Stimulated activated CD4-positive, alpha-beta T cell treated with anti-CD3 and anti-CD28 coated beads, Interleukin-2, amount 100 ng/mL, for 4 hours (primary cell): ENCODE measurements at regions not wholly inside any gene's neighbourhood (a gene's known extent, or its start where the extent isn't known, plus 50 kb on each side); places are given as distances from the start of the nearest gene placed in this dataset.
"Not testable (repeated sequence)": the region's sequence is repeated elsewhere in the genome, so short reads cannot be mapped to it uniquely, and the experiment has no call there.

ENCODE experiments used
- DNase-seq: peaks from one replicate; pipeline ENCODE4 v3.0.0-alpha.2; 2020; ENCODE audit warnings: low read depth

DNA sequence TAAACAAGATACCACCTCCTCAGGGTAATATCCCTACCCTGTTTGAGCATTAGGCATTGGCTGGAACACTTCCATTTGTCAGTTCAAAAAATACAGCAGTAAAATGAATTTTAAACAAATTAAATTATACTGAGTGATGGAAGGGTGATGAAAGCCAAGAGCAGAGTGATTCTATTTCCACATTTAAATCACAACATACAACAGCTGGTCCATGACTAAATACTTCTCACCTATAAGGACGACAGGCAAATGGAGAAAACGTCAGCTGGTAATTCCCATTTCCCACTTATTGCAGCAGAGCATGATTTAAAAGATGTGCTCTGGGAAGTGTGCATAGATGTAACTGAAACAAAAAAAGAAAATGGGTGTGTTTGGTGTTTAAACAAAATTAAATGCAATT, 543.6 kb upstream of the DAB2 start:
- DNase-seq = no peak

DNA sequence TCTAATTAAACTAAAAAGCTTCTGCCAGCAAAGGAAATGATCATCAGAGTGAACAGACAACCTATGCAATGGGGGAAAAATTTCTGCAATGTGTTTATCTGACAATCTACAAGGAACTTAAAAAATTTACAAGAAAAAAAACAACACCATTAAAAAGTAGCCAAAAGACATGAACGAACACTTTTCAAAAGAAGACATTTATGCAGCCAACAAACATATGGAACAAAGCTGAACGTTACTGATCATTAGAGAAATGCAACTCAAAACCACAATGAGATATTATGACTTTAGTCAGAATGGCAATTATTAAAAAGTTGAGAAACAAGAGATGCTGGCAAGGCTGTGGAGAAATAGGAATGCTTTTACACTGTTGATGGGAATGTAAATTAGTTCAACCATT, 530.4 kb upstream of the DAB2 start:
- DNase-seq = no peak

DNA sequence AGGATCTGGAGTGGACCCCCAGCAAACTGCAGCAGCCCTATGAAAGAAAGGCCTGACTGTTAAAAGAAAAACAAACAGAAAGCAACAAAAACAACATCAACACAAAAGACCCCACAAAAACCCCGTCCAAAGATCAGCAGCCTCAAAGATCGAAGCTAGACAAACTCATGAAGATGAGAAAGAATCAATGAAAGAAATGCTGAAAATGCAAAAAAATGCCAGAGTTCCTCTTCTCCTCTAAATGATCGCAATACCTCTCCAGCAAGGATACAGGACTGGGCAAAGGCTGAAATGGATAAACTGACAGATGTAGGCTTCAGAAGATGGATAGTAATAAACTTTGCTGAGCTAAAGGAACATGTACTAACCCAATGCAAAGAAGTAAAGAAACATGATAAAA, 526.3 kb upstream of the DAB2 start:
- no peak for DNase-seq

DNA sequence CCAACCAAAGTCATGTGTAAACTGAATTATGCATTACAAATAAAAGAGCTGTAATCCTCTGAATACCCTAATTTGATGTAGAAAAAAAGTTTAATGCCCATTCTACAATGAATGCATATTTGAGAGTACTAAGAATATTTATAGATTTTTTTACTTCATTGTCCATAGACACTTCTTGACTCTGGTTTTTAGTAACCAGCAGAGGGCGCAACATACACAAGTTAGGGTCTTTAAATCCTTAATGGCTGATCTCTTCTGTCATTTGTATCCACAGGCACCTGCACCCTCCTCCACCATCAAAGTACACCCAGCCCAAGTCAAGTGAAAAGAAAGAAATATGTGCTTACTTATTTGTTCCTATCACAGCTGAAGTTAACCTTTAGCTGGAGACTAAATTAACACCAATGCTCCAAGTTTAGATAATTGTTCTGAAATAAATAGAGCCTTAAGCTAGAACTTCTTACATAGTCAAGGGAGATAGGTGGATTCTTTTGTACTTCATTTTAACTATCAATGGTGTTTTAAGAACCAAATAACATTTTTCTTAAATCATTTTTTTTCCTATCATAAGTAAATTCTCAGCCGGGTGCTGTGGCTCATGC, 524.2 kb upstream of the DAB2 start:
- DNase-seq = peak; percentile 61

DNA sequence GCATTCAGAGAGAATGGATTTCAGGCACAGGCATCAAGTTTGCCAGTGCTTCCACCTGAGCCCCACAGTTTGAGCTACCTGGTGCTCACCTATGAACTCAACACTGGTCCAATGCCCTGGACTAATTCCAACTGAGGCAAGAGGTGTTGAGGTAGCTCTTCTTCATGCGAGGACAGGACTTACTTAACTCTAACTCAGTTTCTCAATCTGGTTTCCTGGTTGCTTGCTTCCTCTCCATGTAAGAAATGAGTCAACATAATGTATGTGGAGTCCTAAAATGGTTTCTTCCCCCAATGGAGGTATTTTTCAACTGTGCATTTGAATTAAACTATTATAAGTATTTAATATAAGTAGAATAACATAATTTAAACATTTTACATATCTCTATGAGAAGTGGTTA, 523.6 kb upstream of the DAB2 start:
- no peak for DNase-seq

DNA sequence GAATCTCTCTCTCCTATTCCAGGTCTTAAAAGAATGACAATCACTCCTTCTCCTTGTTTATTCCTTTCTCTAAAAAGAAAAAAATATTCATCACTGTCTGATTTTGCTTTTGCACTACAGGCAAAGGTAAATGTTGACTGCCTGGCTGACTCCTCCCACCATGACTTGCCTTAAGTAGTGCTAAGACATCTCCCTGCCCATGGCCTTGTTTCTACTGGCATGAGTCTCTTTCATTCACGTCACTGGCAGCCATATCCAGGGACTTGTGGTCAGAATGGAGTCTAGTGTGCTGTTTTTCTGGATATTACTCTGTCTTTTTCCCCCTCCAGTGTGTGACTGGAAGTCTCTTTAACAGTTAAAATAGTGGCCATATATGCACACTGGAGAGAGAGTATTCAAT, 522.9 kb upstream of the DAB2 start:
- DNase-seq = no peak

DNA sequence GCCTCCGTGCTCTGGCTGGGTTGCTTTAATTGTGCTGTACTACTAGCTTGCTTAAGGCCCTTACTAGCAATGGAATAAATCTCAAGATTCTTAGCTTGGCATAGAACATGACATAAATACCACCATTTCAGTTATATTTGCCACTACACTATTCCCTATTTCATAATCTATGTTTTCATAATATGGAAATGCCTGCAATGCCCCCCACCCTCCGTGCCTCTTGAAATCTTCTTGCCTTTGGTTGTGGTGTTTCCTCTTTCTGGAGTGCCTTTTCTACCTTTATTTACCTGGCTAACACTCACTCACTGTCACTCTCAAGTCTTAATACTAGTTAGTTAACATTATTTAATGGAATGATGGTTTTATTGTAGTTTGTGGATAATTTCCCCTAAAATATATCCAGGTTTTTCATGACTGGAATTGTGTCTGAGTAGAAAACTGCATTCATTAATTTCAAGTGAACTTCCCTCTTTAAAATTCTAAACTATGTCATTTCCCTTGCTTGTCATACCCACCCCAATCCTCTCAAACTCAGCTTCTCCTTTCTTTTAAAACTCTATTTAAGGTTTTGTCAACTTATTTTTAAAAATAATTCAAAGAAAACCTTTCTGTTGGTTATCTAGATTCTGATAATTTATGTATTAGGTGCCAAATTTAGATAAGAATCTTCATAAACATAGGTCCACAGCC, 521.7 kb upstream of the DAB2 start:
- DNase-seq = no peak

DNA sequence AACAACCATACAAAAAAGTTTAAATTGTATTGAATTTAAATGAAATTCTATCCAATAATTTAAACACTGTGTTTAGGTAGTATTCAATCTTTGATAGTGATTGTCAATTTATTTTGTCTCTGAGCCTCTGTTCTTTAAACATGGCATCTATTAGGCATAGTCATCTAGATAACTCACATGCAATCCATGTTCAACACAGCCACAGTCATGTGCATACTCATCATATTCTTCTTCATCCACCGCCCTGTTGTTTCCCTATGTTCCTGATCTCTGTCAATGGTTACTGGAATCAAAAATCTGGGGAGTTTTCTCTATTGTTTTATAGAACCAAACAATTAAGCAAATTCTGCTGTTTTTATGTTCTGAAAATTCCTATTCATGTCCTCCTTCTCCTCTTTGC, 521.1 kb upstream of the DAB2 start:
- no peak for DNase-seq

DNA sequence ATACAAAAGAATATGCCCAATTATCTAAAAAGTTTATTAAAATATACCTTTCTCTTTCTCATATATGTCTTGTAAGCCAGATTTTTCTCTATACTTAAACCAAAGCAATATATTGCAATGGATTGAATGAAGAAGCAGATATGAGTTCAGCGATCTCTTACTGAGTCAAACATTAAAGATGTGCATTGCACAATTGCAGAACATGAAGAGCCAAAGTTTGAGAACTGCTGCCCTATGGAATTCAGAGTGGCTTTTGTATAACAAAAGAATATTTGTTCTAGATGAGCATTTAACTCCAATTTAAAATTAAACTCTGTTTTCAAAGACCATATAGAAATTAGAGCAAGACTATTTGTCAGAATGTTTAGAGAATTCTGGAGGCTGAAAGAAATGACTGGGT, 519.0 kb upstream of the DAB2 start:
- no peak for DNase-seq

DNA sequence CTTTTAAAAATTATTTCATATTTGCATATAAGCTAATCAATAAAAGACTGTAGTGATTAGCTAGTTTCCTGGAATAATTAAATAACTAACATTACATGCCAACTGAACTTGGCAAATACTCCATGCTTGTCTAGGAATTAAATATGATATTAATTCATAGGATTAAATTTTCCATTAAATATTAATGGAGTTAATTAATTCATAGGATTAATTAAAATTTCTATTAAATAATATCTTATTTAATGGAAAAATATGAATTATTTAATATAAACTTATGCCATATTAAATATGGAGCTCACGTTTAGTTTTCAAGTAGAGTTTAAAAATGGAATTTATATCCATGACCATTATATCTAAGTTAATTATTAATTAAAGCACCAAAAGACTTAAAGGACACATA, 517.8 kb upstream of the DAB2 start:
- DNase-seq = no peak

DNA sequence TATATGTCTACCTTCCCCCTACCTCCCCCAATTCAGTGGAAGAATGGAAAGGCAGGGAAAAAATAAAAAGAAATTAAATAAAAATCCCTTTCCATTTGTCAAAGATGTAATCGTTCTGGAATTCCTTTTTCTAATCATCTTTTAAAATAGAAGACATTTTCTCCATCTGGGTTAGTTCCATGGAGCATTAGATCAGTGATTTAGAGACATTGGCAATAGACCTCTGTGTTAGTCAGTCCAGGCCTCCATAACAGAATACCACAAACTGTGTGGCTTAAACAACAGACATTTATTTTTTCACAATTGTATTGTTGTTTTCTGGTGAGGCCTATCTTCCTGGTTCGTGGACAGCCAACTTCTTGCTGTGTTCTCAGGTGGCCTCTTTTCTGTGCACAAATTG, 516.6 kb upstream of the DAB2 start:
- DNase-seq = no peak

DNA sequence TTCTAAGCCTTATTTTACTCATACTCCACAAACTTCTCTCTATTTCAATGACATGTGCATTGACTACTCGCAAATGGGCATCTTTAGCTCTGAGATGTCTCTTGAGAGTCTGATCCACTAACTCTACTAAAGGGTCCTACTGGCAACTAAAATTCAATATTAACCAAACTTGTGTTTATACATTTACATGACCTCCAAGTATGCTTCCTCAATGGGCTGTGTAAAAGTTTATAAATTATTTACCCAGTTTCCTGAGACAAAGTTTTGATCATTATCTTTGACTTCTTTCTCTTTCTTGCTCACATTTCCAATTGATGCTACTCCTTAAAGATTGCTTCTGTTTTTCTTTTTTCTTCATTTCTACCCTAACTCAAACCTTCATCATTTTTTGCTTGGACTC, 510.1 kb upstream of the DAB2 start:
- DNase-seq = no peak

DNA sequence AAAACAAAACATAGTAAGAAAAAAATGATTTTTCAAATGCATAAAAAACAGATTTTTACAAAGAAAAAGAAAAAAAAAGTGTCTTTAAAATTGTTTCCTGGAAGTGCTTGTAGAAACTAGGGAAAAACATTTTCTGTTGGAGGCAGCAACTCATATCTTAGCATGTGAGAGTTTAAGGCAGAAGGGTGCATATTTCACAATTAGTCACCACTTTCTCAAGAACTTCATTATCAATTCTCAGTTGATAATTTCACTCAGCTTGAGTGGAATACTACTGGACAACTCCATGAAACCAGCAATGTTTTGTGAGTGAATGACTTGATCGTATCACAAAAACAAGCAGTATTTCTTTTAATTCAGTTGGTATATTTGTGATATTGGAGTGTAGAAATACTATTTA, 508.3 kb upstream of the DAB2 start:
- no peak for DNase-seq

DNA sequence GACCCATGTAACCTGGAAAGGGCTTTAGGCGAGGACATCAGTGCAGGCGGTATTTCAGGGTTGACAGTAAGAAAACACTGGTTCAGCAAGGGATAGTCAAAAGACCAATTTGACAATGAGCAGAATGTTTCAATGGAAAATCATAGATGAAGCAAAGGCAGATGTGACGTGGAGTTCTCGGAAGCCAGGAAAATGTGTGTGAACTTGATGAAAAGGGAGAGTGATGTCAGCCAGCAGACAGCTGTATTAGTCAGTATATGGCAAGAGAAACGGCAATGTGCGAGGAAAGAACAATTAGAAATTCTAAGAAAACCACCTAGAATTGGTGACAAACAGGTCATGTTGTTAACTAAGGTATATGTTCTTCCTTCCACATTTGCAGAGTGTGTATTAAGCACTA, 503.9 kb upstream of the DAB2 start:
- no peak for DNase-seq

DNA sequence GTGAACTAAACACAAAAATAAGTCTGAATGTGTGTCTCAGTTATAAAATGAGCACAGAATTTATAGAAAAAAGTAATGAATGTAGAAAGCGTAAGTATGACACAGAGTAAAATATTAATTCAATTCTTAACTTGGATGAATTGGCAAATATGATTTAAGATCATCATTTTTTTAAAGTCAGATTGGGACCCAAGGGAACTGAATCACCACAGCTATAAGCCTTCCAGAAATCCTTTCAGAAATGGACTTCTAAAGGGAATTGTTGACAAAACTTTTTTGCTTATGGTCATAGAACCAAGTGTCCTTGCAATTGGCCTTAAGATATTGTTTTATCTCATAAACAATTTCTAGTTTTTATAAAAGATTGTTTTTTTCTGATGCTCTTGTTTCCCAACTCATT, 495.1 kb upstream of the DAB2 start:
- DNase-seq = no peak

DNA sequence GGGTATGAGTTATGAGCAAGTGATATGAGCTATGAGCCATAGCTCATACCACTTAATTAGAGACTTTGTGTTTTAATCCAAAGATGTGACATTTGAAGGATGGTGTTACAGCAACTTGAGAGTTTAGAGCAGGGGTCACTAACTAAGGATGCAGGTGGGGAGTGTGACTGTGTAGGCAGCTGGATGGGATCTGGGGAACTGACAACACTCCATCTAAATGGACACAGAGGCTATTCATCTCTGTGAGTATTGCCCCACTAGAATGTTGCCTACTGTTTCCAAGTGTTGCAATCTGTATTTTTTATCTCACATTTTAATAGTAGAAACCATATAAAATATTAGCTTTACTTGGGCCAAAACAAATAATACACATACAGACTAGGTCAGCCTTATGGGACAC, 488.1 kb upstream of the DAB2 start:
- DNase-seq = no peak

DNA sequence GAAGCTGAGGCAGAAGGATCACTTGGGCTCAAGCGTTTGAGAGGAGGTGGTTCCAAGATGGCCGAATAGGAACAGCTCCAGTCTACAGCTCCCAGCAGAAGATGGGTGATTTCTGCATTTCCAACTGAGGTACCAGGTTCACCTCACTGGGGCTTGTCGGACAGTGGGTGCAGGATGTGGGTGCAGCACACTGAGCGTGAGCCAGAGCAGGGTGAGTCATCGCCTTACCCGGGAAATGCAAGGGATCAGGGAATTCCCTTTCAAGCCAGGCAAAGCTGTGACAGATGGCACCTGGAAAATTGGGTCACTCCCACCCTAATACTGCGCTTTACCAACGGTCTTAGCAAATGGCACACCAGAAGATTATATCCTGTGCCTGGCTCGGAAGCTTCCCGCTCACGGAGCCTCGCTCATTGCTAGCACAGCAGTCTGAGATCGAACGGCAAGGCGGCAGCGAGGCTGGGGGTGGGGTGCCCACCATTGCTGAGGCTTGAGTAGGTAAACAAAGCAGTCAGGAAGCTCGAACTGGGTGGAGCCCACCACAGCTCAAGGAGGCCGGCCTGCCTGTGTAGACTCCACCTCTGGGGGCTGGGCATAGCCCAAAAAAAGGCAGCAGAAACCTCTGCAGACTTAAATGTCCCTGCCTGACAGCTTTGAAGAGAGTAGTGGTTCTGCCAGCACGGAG, 482.6 kb upstream of the DAB2 start:
- DNase-seq = not testable (repeated sequence)

DNA sequence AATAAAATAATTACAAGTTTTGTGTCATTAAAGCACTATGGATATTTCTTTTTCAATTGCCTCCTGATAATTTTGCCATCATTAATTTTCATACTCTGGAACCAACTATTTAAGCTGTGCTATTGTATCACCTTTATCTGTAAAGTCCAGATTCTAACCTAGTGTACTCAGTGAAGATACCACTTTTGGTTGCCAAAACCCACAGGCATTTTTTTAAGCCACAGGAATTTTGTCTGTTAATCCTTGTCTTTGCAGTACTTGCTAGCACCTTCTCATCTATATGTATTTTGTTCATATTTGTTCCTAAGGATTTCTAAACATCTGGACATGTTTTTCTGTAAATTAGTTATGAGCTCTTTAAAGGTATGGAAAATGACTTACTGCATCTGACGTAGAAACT, 481.4 kb upstream of the DAB2 start:
- DNase-seq = no peak

DNA sequence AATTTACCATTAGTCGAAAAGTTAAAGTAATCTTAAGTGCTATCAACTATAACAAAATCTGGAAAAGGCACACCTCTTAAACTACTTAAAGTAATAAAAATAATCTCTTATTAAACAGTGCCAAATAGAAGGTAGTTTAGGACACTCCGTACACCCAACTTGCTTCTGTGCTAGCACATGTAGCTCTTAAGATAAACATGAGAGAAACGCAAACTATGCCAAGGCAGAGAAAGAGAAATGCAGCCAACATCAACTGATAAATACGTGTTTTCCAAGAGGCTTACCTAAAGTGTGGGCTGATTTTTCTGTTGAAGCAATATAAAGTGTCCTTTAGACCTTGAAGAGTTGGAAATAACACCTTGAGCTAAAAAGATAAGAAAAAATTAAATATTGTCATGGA, 480.6 kb upstream of the DAB2 start:
- DNase-seq = no peak

DNA sequence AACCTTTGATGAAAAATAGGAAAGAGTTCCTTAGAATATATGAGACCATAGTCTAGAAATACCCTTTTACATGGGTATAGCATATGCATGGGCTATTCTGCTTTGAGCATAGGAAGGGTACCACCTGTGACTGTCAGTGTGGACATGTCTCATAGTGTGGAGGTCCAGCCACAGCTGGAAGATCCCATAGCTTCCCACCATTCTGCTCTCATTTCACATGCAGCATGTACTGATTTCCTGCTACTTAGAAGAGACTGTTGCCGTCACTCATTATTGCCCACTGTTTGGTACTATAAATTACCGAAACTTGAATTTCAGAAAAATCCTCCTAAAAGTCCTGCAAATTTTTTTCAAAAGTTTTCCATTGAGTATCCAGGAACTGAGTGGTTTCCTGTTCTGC, 477.8 kb upstream of the DAB2 start:
- no peak for DNase-seq

DNA sequence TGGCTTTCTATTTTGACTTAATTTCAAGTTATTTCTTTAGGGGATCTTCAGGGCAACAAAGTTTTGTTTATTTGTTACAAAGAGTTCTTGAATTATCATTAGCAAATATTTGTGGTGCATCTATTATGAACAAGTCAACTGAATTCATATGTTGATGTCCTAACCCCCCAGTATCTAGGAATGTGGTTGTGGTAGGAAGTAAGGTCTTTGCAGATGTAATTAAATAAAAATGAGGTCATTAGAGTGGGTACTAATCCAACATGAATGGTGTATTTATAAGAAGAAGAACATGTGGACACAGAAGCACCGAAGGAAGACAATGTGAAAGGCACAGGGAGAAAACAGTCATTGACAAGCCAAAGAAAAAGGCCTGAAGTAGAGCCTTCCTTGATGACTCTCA, 474.0 kb upstream of the DAB2 start:
- no peak for DNase-seq

DNA sequence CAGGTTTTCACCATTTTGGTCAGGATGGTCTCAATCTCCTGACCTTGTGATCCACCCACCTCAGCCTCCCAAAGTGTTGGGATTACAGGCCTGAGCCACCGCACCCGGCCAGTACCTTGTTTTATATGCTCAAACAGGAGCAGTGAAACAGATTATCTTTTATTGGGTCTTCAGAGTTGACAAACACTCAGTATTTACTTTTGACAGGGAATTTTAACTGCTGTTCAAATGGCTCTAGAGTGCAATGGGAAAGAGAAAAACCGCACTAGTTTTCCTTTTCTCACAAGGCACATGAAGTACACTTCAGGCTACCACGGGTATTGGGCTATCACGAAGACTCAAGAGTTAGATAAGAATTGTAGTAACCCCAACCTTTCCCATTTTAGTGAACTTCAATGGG, 471.9 kb upstream of the DAB2 start:
- no peak for DNase-seq

DNA sequence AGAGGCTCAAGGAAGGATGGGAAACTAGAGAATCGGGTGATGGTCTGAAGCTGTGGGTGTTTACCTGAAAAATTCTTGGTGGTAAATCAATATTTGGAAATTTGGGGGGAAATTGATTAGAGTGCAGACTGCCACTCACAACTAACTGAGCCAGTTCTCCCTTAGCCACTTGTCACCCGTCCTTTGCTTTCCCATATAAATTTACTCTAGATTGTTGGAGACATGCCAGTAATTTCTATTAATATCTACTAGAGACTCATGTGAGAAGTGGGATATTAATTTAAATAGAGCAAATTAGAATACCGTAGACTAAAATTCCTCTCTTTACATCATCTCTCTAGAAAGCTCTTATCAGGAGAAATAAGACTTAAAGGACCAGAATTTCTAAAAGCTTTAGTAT, 471.3 kb upstream of the DAB2 start:
- no peak for DNase-seq

DNA sequence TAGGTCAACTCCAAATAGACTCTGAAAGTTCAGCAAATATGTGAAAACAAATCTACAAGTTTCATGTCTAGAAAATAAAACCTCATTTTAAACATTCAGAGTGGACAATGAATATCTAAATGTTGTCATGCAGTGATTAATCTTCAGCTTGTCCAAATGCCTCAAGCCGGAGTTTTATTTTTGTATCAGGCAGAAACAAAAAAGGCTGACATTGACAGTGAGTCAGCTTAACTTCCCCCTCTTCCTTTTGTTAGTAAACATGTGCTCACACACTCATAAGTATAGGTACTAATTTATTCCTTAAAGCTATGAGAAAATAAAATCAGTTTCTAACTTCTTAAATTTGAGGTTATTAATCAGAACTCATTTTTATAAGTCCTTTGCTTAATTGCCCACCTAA, 467.9 kb upstream of the DAB2 start:
- no peak for DNase-seq
